ENCODE measurements at regions not wholly inside any gene's neighbourhood (a gene's known extent, or its start where the extent isn't known, plus 50 kb on each side); places are given as distances from the start of the nearest gene placed in this dataset.

DNA sequence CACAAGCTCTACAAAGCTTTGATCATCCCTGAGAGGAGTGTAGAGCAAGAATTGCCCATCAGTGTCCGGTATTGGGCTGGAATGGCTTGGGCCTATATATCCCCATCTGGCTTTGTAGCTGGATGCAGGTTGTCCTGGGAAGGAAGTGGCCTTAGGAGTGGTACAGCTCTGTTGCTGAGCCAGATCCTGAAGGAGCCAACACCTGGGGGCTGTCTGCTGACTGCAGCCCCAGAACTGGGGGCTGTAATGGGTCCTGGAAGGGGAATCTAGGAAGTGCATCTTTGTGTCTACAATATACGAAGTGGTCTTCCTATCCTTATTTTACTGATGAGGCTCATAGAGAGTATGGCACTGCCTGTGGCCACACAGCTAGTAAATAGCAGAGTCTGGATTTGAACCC, 145.9 kb downstream of the CDC5L start:
- no peak for DNase-seq

DNA sequence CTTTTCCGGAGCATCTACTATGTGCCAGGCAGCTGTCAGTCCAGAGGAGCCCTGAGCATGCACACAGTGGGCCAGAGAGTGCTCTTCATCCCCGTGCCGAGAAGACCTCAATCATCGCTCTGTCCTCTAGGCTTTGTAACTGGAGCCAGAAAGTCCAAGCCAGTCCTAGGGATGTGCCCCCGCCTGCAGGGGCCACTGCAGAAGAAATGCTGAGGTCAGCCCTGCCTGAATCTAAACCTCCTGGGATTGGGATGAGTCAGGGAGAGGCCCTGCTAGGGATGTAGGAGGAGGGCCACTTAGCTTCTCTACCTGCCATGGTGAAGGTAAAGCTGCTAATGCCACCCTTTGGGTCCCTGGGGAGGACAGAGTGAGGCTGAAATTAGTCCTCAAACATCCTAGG, 146.8 kb downstream of the CDC5L start:
- no peak for DNase-seq

DNA sequence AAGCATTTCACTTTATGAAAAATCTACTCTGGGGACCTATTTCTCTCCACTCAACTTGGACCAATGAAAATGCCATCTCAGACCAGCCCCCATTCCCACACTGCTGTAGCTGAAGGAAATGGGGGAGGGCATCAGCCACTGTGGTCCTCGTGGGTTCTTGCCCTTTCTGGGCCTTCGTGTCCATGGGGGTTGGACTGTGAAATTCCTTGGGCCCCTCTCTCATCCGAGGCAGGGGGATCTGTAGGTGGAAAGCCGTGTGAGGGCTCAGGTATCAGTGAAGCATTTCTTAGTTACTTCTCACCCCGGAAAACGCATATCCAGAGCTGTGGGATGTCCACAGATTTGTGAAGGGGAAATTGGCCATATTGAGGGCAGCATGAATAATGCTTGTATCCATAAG, 147.9 kb downstream of the CDC5L start:
- no peak for DNase-seq

DNA sequence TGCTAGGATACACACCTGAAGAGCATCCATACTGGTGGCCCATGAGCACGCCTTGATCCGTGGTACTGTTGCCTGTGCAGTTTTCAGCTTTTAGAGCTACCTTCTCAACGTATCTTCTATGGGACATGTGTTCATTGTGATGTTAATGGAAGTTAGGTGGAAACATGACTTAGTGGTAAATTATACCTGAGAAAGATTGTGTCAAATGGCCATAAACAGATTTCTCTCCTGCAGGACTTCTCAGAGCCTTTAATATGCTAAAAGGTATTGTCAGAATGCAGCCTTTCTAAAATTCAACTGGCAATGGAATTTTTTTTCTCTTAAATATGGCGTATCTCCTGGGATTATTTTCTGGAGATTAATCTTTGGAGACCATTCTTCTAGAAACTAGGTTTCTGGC, 148.5 kb downstream of the CDC5L start:
- no peak for DNase-seq

DNA sequence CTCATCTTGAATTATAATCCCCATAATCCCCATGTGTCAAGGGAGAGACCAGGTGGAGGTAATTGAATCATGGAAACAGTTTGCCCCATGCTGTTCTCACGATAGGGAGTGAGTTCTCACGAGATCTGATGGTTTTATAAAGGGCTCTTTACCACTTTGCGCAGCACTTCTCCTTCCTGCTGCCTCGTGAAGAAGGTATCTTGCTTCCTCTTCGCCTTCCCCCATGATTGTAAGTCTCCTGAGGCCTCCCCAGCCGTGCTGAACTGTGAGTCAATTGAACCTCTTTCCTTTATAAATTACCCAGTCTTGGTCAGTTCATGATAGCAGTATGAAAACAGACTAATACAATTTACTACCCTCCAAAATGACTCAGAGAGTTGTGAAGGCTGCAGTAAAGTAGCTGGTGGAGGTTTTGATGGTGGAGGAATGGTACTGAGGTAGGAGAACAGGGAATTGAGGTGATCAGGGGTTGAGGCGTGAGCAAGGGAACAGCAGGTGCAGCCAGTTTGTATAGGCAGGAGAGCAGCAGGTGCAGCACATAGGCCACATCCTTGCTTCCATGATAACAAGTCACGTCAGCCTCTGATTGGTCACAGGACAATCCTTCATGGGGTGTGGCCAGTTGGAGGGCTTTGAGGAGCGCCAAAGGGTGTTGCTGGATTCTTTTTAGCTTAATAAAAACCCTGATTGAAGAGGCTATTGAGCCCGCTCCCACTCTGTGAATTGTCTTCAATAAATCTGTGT, 150.0 kb downstream of the CDC5L start:
- DNase-seq: no peak

DNA sequence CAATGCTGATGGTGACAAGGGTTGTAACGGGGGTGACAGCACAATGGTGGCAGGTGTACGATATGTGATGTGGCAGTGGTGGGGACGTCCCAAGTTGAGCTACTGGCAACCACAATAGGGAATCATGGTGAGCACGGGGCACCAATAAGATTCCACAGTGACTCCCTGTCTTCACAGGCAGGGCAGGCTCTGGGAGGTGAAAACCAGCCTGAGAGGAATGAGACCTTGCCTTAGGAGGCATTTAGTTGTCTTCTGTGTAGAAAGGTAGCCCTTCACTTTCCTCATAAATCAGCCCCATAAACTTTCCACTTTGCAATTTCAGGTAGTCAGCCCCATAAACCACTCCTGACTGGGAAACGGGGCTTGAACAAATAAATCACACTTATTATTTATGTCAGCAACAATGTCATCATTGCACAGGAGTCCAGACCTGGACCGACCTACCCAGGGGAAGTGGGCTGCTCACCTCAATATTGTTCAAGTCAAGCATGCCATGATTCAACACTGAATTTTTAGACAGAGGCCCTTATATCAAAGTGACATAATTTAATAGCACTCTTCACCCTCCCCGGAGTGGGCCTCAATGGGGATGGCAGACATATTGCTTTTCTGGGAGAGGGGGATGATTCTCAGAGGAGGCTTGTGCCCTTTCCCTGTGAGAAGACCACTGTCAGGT, 150.8 kb downstream of the CDC5L start:
- no peak for DNase-seq

DNA sequence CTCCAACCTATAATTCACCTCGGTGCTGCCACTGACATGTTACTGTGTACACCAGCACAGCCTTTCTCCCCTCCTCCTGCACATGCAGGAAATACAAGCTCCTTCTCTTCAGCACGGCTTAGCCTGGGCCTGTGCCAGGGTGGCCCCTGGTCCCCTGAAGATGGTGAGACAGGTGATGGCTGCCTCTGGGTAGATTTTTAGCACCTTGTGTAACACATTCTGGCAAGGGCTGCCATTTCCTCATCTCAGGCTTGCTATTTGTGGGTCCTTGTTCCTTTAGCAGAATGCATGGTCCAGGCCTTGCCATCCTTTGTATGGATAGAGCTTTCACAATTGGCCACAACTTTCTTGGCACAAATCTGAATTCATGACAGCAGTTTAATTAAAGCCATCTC, 151.3 kb downstream of the CDC5L start:
- no peak for DNase-seq

DNA sequence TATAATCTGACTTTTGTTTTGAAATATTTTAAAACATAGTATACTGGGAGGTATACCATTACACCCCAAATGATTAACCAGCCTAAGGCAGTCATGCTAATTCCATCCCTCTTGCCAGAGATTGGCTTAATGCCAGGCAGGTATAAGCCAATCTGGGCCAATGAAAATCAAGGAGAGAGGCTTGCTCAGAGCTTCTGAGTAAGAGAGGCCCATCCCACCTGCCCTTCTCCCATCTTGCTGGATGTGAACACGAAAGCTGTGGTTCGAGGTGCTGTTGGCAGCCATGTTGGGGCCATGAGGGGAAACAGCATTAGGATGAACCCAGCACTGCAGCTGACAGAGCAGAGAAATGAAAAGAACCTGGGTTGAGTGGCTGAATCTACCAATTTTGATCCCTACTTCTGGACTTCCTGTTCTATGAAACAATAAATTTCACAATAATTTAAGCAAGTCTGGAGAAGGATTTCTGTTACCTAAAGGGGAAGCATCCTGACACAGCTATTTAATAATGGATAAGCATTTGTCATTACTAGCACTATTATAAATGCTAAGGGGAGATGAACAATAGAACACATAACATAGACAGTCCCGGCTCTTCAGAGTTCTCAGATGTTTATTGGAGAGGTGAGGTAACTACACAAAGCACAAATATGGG, 152.3 kb downstream of the CDC5L start:
- no peak for DNase-seq

DNA sequence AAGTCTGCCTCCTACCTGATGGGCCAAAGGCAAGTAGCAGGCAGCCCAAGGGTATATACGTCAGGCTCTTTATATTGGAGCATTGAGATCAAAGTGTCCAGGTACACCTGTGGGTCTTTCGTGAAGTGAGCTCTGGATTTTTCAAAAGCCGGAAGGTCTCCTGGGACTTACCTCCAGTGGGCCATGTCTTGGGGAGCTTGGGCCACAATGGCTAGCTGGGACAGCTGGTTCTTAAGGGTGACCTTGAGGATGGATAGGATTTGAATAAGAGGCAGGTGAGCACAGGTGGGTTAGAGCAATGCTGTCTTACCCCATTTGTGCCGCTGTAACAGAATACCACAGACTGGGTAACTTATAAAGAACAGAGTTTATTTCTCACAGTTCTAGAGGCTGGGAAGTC, 153.4 kb downstream of the CDC5L start:
- no peak for DNase-seq

DNA sequence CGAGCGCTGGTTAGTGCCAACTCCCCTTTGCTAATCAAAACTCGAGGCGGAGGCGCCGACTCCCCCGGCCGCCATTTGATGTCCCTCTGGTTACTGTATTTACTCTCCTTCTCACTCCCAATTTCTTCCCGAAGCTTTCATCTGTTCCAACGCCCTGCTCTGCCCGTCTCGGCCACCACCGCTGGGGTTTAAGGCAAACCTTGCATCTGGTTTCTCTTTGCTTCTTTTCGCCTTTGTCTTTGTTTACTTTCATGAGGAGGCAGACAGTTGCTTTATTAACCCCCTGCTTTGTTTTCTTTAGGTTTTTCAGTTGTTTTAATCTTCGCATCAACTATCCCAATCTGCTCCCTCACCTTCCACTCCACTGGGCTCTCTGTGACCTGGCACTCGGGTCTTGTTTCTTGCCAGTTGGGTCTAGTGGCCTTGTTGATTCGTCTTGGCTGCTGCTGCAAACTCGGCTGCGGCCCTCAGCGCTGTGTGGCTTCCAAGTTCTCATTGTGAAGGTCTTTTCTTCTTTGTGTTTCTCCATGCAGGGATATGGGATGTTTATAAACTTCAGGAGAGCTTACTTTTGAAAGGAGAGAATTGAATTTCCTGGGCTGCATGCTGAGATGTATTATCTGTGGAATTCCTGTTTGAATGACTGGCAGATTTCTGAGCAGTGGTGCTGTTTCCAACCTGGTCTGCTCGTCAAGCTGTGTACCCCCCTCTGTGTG, 155.1 kb downstream of the CDC5L start:
- no peak for DNase-seq

DNA sequence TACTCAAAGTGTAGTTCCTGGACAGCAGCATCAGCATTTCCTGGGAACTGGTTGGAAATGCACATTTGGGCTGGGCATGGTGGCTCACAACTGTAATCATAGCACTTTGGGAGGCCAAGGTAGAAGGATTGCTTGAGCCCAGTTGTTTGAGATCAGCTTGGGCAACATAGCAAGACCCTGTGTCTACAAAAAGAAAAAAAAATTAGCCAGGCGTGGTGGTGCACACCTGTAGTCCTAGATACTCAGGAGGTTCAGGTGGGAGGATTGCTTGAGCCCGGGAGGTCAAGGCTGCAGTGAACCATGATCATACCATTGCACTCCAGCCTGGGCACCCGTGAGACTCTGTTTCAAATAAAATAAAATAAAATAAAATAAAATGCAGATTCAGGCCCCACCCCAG, 156.2 kb downstream of the CDC5L start:
- DNase-seq: no peak

DNA sequence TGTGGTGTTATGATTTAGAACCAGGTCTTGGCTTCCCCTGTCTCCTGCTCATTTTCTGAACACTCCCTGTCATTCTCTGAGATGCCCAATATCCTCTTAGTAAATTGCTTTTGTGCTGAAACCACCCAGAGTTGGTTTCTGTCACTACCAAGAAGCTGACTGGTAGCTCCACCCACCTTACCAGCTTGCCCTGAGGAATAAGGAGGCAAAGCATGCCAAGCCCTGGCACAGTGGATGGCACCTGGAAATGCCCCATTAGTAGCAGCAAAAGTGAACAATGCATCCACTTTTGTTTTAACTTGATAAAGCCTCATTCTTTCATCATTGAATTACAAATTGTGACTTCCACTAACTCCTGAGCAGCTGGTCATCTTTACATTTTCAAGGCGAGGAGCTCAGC, 157.7 kb downstream of the CDC5L start:
- no peak for DNase-seq

DNA sequence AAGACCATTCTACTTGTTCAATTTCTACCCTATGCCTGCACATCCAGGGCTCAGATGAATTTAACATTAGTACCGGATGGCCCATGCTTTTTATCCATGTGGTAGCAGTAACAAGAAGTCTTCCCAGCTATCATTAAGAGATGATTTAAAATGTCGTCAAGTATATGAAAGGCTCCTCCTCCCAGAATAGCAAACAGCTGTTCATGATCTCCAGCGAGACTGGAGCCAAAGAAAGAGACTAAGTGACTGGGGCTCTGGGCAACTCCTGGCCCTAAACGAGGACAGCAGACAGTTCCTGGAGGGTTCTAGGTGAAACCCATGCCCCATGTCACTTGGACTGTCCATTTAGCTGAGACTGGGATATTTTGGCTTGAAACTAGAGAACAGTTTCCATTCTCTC, 160.8 kb downstream of the CDC5L start:
- no peak for DNase-seq

DNA sequence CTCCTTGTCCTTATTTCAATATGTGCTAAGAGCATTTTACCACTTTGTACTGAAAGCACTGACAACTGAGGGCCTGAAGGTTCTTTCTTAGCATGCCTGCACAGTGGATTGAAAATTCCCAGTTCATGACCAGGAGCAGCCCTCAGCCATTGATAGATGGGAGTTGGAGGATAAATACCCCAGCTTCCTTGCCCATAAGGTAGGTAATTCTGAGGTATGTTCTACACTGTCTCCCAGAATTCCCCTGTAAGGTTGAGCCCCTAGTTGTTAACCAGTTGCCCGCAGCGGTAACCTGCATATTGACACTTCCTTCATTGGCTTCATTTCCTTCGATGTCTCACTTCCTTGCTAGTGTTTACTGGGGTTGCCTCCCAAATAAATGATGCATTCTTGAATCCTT, 162.0 kb downstream of the CDC5L start:
- no peak for DNase-seq

DNA sequence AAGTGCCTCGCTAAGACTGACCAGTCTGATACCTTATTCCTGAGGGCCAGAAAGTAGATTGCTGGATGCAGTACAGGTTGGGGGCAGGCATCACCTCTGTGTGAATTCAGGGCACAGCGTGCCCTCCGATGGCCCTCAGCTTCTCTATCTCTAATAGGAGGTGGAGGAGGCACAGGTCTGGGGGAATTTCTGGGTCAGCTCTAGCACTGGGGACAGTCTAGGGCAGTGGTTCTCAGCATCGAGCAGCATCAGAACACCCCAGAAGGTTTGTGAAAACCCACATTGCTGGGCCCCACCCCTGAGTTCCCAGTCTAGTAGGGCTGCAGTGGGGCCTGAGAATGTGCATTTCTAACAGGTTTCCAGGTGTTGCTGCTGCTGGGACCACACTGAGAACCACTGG, 166.7 kb downstream of the CDC5L start:
- DNase-seq: no peak

DNA sequence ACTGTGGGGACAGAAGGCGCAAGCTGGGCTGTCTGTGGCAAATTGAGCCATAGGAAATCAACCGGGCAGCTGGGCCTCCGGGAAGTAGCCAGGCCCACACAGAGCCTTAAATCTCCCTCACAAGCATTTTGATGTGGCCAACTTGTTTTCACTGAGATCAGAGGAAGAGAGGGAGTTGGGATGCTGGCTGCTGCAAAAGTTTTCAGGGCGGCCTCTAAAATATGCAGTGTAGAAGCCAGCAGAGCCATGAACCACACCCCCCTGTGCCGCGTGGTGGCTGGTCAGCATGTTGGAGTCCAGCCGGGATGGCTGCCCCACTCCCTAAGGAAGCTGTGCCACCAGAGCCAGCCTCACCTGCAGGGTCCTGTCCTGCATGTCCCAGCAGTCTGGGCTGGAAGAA, 167.4 kb downstream of the CDC5L start:
- DNase-seq: no peak

DNA sequence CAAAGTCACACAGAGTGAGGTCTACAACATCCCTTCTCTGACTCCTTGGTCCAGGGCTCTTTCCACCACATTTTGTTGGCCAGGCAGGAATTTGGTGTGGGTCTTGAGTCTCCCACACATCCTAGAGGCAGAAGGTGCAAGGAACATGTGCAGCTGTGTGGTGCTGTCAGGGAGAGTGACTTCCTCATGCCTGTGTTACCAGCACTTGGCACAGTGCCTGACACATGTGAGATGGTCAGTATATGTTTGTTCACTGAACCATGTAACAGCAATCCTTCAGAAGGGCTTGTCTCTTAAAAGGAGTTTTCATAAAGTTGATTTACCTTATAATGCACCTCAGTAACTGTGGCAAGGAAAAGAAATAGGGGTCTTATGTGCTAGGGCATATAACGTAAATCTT, 168.5 kb downstream of the CDC5L start:
- no peak for DNase-seq

DNA sequence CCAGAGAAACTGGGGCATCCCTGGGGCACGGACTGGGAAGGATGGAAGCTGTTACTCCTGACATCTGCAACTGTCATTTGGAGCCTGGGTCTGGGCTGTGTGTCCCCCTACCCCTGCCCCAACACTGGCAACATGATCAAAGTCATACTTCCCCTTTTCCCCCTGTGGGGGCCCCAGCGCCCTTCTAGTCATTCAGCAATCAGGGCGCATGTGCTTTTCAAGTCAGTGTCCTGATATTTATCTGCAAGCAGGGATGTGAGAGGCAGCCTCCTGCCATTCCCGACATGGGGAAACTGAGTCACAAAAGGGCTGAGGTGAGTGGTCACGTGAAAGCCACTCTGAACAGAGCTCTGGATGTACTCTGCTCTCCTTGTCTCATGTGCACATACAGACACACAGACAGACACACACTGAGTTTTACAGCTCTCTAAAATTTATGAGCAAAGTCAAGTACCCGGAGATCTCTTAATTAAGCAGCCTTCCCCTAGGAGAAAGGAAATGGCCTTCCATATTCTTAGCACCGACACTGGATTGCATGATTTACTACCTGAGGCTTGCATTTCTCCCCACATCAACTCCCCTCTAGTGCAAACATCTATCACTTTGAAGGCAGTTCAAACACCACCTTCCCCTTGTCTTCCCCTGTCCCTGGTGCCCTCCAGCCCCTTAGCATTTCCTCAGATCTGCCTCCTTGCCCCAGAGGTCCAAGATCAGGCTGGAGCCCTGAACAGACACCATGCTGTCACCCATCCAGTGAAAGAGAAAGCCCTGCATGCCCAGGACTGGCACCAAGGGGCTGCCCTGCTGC, 170.7 kb downstream of the CDC5L start:
- DNase-seq: no peak

DNA sequence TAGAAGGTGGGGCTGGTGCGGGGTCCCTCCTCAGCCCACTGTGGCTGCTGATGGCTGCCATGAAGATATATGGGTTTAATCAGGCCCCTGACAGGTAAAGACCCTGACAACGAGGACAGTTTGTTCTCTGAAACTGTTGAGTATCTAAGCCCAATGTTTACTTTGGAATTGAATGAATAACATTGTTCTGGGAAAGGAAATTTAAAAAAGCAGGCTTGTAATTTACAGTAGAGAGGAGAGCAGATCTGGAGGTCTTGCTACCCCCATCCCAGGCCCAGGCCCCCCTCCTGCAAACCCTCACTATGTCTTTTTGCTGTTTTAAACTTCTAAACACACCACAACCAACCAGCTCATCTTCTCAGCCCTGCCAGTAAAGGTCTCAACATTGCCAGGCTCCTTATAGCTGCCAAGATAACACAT, 171.3 kb downstream of the CDC5L start:
- no peak for DNase-seq

DNA sequence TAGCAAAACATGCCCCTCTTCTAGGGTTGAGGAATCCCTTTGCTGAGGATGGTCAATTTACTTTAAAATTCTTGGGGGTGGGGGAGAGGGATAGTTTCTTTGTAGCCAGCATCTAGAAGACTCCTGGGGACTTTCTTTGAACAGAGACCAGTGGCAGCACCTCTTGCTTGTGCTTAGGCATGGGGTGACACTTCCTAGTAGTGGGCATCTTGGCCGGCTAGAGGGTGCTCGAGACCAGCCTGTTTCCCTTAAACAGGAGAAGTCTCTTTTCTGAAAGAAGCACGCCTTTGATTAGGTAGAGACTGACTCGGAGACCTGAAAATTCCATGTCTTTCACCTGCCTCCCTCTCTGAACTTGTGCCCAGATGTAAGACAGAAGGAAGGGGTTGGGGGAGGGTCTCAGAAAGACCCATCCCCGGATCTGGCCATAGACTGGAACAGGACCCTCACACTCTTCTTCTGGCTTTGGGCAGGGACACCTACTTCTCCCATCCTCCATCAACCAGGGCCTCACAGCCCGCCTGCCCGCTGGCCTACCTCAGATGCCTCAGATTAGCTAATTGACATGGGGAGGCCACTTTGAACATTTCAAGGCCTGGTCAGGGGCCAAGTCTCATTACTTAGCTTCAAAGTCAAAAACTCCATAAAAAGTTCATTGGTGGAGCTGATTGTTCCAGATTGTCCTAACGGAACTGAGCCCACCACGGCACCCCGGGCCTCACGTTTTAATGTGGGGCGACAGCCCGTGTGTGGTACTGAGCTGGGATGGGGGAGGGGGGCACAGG, 172.2 kb downstream of the CDC5L start:
- DNase-seq: no peak

DNA sequence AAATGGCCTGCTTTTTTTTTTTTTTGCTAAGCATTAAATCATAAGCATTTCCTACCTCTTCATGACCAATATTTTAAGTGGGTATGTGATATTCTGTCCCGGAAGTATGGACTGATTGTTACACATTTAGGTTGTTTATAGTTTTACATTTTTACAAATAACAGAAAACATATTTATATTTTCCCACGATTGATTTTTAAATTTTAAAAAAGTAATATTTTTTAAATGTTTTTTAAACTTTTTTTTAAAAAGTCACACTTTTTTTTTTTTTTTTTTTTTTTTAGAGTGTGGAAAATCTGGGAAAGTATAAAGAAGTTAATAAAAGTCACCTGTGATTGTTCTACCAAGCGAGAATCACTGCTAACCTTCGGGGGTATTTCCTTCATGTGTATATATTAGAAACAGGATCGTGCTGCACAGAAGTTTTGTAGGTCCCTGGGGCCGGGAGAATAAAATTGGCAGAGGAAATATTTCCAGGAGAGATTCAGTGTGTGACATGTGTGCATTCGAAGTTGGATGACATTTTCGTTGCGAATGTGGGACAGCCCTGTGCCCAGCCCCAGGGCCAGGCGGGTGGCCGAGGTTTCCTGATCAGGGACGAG, 173.1 kb downstream of the CDC5L start:
- DNase-seq: no peak

Measured in stimulated activated naive CD4-positive, alpha-beta T cell (primary cell).